22Rv1 (cell line): ENCODE measurements at regions not wholly inside any gene's neighbourhood (a gene's known extent, or its start where the extent isn't known, plus 50 kb on each side); places are given as distances from the start of the nearest gene placed in this dataset.
A peak's percentile ranks its signal among the peaks of the same experiment; 100 is the strongest.
"Not testable (repeated sequence)": the region's sequence is repeated elsewhere in the genome, so short reads cannot be mapped to it uniquely, and the experiment has no call there.

ENCODE experiments used
- H3K27ac ChIP-seq: fragments of 450-650 bp; 2 replicates; pipeline ENCODE4 v1.5.1; 2017
- ZFX ChIP-seq: fragments of 450-650 bp; IDR thresholded peaks from 2 replicates; pipeline ENCODE4 v1.6.1; 2017; ENCODE audit warnings: antibody characterized with exemption, borderline replicate concordance
- TF ChIP-seq, protein P1 (sequence below): fragments of 450-650 bp; IDR thresholded peaks from 2 replicates; pipeline ENCODE4 v1.5.1; 2017; ENCODE audit warnings: mild to moderate bottlenecking

DNA sequence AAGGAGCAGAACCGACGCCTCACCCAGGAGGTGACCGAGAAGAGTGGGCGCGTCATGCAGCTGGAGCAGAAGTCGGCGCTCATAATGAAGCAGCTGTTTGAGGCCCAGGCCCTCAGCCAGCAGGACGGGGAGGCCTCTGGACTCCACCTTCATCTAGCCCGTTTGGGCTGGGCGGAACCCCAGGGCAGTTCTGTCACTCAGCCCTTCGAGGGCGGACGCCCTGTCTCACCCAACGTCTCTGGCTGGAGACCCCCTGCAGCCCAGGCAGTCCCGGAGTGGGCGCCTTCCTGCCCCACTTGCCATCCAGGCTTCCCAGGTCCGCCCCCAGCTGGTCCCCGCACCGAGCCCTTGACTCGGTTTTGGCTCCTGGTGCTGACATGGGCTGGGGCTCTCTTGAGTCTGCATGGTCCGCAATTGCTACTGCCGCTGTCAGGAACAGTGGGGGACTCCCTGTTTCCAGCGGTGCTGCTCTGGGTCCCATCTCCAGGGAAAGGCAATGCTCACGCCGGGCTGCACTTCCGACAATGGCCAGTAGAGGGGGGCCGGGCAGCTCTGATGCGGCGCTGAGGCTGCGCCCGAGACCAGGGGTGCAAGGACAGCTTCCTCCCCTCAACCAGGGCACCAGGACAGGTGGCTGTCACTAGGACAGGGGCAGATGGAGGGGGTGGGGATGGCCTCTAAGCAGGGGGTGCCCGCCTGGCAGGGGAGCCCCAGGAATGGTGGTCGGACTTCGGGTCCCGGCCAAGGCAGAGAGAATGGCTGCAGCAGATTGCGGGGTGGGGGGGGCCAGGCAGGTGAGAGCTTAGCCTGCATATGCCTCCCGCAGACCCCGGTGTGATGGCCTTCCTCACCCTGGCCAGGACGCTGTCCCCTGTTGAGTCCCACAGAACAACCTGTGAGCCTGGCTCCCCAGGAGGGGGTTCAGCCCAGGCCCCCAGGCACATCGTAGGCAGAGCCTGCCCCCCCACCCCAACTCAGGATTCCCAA is 71.2 kb upstream of the KCTD7 start:
- no peak overlapping the region for H3K27ac ChIP-seq
- no peak for TF ChIP-seq ZFX
- TF ChIP-seq, protein P1, sequence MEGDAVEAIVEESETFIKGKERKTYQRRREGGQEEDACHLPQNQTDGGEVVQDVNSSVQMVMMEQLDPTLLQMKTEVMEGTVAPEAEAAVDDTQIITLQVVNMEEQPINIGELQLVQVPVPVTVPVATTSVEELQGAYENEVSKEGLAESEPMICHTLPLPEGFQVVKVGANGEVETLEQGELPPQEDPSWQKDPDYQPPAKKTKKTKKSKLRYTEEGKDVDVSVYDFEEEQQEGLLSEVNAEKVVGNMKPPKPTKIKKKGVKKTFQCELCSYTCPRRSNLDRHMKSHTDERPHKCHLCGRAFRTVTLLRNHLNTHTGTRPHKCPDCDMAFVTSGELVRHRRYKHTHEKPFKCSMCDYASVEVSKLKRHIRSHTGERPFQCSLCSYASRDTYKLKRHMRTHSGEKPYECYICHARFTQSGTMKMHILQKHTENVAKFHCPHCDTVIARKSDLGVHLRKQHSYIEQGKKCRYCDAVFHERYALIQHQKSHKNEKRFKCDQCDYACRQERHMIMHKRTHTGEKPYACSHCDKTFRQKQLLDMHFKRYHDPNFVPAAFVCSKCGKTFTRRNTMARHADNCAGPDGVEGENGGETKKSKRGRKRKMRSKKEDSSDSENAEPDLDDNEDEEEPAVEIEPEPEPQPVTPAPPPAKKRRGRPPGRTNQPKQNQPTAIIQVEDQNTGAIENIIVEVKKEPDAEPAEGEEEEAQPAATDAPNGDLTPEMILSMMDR = peak; percentile 99

DNA sequence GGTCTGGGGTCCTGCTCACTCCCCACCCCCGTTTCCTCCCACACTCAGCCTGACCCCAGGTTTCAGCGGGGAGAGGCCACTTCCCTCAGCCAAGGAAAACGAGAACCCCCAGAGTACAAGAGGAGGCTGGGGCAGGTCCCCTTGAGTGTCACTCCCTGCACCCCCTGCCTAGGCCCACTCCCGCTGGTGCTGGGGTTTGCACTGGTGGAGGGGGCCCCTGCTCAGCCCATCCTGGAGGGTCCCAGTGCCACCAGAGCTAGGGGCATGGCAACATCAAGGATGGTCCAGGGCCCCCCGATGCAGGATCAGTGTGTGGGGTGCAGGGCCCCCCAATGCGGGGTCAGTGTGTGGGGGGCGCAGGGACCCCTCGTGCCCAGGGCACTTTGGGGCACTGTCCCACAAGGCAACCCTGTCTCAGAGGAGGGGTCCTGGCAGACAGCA is 70.5 kb upstream of the KCTD7 start:
- no peak overlapping the region for H3K27ac ChIP-seq
- TF ChIP-seq, protein P1 = no peak
- no peak for TF ChIP-seq ZFX

DNA sequence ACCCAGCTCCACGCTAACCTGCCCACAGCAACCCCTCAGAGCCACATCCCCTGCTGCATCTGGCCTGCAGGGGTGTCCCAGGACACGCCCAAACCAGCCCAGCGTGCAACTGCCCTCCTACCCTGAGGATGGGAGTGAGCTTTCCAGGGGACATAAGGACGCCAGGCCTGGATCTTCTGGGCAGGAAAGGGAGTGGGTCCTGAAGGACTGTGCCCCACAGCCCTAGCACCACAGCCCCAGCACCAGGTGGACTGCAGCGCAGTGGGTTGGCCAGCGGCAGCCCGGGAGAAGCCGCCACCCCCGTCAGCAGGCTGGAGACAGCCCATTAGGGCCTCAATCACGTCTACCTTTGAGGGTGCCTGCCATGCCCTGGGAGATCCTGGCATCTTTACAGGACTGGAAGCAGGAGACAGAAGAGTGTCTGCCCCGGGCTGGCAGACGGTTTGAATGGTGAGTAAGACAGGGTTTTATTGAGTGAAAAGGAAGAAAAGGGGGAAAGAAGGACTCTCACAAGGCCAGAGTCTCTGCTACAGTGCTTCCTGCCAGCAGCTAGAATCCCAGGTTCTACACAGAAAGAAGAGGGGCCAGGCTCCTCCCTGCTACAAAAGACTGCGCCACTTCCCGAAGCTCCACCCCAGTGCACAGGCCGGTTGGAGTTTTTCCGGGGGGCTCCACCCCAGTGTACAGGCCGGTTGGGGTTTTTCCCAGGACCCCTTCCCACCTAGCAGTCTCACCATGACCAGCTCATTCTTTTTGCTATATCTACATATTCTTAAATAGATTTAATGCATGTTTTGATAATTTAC is 69.8 kb upstream of the KCTD7 start:
- no peak overlapping the region for H3K27ac ChIP-seq
- TF ChIP-seq, protein P1 = no peak
- TF ChIP-seq ZFX = no peak

DNA sequence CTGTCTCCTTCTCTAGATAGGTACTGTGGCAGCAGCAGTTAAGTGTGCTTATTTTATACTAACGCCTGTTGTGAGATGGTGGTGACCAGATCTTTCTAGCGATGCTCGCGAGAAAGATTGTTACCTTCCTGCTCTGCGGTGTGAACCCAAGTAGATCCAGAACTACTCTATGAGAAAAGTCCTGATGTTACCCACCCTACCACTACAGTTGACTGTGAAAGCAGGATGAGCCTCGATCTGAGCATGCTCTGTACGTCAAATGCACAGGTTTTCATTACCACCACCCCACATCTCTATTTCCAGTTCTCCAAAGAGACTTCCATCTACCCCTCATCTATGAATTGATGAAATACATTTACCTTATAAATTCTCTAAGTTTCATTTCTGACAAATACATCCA is 64.6 kb upstream of the KCTD7 start:
- TF ChIP-seq ZFX = no peak
- TF ChIP-seq, protein P1 = no peak
- no peak overlapping the region for H3K27ac ChIP-seq

DNA sequence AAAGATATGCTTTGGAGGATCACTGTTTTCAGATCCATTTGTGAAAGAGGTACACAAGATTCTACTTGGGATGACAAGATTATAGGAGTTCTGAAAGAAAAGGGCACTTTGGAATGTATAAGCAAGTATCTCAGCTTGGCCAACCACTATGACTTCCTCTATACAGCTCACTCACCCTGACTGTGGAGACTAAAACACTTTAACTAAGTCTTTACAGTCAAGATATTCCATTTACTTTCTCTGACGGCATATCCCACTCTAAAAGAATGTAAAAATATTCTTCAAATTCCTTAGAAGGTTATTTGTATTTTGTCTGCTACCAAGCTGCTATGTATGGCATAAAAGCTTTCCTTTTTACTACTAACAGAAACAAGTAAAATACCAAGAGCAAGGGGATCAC is 58.5 kb upstream of the KCTD7 start:
- not testable (repeated sequence) for H3K27ac ChIP-seq

DNA sequence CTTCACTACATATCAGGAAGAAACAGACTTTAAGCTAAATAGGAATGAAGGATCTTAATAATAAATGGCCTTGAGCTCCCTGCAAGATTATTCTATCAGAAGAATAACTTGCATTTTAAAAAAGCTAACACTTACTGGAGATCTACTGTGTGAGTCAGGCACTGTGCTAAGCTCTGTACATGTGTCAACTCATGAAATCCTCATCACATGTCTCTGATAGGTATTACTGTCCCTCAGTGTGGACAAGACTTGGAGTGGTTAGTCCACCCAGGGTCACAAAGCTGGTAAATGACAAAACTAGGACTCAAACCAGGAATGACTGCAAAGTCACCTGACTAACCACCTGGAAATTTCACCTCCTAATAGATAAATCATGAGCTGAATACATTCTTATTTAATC is 57.1 kb upstream of the KCTD7 start:
- no peak overlapping the region for H3K27ac ChIP-seq
- TF ChIP-seq, protein P1 = no peak
- no peak for TF ChIP-seq ZFX

DNA sequence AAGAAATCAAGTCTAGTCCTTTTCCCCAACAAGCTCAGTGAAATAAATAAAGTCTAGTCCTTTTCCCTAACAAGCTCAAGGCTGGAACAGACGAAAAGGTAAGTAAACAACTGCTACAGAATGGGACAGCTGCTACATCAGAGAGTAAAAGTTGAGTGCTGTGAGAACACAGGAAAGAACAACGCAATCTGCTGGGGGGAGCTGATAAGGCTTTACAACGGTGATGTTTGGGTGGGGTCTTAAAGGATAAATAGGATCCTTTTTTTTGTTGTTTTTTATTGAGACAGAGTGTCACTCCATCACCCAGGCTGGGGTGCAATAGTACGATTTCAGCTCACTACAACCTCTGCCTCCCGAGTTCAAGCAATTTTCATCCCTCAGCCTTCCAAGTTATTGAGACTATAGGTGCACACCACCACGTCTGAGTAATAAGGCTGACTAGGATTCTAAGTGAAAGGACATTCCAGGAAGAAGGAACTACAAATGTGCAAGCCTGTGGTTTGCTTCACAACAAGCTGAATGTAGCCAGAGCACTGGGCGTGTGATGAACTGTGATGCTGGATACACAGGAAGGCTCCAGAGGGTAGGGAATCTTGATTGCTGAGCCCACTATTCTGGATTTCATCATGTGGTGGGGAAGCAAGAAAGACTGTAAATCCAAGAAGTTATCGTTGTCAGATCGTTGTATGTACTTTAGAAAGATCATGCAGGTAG is 54.7 kb upstream of the KCTD7 start:
- not testable (repeated sequence) for H3K27ac ChIP-seq

DNA sequence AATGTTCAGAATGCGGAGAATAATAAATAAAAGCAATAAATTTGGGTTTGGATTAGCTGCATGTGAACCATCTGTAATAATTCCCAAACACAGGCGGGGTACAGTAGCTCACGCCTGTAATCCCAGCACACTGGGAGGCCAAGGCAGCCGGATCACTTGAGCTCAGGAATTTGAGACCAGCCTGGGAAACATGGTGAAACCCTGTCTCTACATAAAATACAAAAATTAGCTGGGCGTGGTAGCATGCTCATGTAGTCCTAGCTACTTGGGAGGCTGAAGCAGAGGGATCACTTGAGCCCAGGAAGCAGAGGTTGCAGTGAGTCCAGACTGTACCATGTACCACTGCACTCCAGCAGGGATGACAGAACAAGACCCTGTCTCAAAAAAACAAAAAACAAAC is 53.9 kb upstream of the KCTD7 start:
- H3K27ac ChIP-seq = not testable (repeated sequence)
